Heart left ventricle (tissue), 13 donors: ENCODE measurements at regions not wholly inside any gene's neighbourhood (a gene's known extent, or its start where the extent isn't known, plus 50 kb on each side); places are given as distances from the start of the nearest gene placed in this dataset.

Experiments
- CTCF ChIP-seq, 12 donors: fragments of 200-600 bp; sonication (generic) in 4 of 12; IDR thresholded peaks; one replicate each; pipeline versions ENCODE4 v1.5.0 to v1.8.0; 2018 to 2022; ENCODE audit warnings: antibody characterized with exemption in 12 of 12, mild to moderate bottlenecking in 5 of 12
- POLR2A ChIP-seq, 2 donors: fragments of 450-650 bp; IDR thresholded peaks; one replicate each; pipeline ENCODE4 v1.6.1; 2017; ENCODE audit warnings: antibody characterized with exemption in 2 of 2, mild to moderate bottlenecking in 2 of 2, moderate library complexity in 2 of 2
- donor health status: ischemic (EF 13 %, LVEDD 7.1; RV severe dilation, severe dysfunction).
- donor health status: DM: no; HTN: yes; CAD: no.
- donor health status: DM: no; HTN: no; CAD: no.
- donor health status: ischemic (EF 25% LVEDD 6.9; RV normal size, moderate dysfunction).
- donor health status: ischemic (EF 25% LVEDD 5.7; RV mildly dilated, moderate dysfunction).
- donor health status: ischemic (EF 35%, LVEDD 5.7; RV mildly dilated, moderate dysfunction).
- donor health status: nonischemic (EF 11% LVEDD 7.7; RV severe dilation, severe dysfunction).
- donor health status: DM: yes; HTN: yes; CAD: no.
- donor health status: PGD.
- donor health status: ischemic (EF 29% LVEDD 5.4; RV normal size, mild dysfunction).
- donor health status: nonischemic (EF 23%, LVEDD 6.1; RV moderate dilation, normal function).

GRCh38 chr10:126736727-126737126 lies 66.2 kb upstream of the C10orf90 start:
- TF ChIP-seq CTCF (IDR thresholded peaks at IDR 0.05) (no peak), POLR2A (IDR thresholded peaks at IDR 0.05) (no peak)
